H9 (cell line): ENCODE measurements at regions not wholly inside any gene's neighbourhood (a gene's known extent, or its start where the extent isn't known, plus 50 kb on each side); places are given as distances from the start of the nearest gene placed in this dataset.

Source experiments
- DNase-seq: peaks from one replicate; pipeline ENCODE4 v3.0.0-alpha.2; 2017
- H2AFZ ChIP-seq: one replicate; pipeline ENCODE4 v1.6.1; 2013; ENCODE audit warnings: mild to moderate bottlenecking, low read length, control low read depth, moderate library complexity
- H2AK5ac ChIP-seq: 2 replicates; pipeline ENCODE4 v1.6.1; 2013; ENCODE audit warnings: low read length, control low read depth, mixed read lengths; ENCODE audit not compliant: insufficient read length
- H2BK120ac ChIP-seq: one replicate; pipeline ENCODE4 v1.6.1; 2013; ENCODE audit warnings: low read depth, mild to moderate bottlenecking, low read length, control low read depth, inconsistent platforms; ENCODE audit not compliant: poor library complexity, severe bottlenecking
- H2BK12ac ChIP-seq: 2 replicates; pipeline ENCODE4 v1.6.1; 2013; ENCODE audit warnings: low read length, control low read depth, mixed read lengths, low read depth; ENCODE audit not compliant: insufficient read length
- H2BK15ac ChIP-seq: 2 replicates; pipeline ENCODE4 v1.6.1; 2013; ENCODE audit warnings: low read depth, low read length, control low read depth
- H2BK20ac ChIP-seq: one replicate; pipeline ENCODE4 v1.6.1; 2013; ENCODE audit warnings: low read depth, mild to moderate bottlenecking, low read length, control low read depth, inconsistent platforms; ENCODE audit not compliant: poor library complexity, severe bottlenecking
- H2BK5ac ChIP-seq: 2 replicates; pipeline ENCODE4 v1.6.1; 2013; ENCODE audit warnings: low read length, control low read depth, mixed read lengths; ENCODE audit not compliant: insufficient read length
- H3K14ac ChIP-seq: 2 replicates; pipeline ENCODE4 v1.6.1; 2013; ENCODE audit warnings: low read length, control low read depth; ENCODE audit not compliant: insufficient read depth
- H3K18ac ChIP-seq: 2 replicates; pipeline ENCODE4 v1.6.1; 2013; ENCODE audit warnings: low read depth, mild to moderate bottlenecking, mixed read lengths, low read length, control low read depth; ENCODE audit not compliant: insufficient read length
- H3K23ac ChIP-seq: 2 replicates; pipeline ENCODE4 v1.6.1; 2013; ENCODE audit warnings: low read length, control low read depth, mixed read lengths, low read depth; ENCODE audit not compliant: insufficient read length
- H3K23me2 ChIP-seq: 2 replicates; pipeline ENCODE4 v1.6.1; 2013; ENCODE audit warnings: low read depth, mild to moderate bottlenecking, mixed read lengths, low read length, control low read depth; ENCODE audit not compliant: insufficient read length, poor library complexity, severe bottlenecking
- H3K27ac ChIP-seq: 2 replicates; pipeline ENCODE4 v1.5.1; 2013; ENCODE audit warnings: low read length, control low read depth, mixed read lengths, low read depth; ENCODE audit not compliant: insufficient read length
- H3K27me3 ChIP-seq: 2 replicates; pipeline ENCODE4 v1.6.1; 2013; ENCODE audit warnings: low read length, control low read depth, inconsistent platforms; ENCODE audit not compliant: insufficient read depth
- H3K4ac ChIP-seq: 2 replicates; pipeline ENCODE4 v1.6.1; 2013; ENCODE audit warnings: low read depth, mild to moderate bottlenecking, control low read depth, inconsistent platforms, low read length, moderate library complexity
- H3K4me1 ChIP-seq: 2 replicates; pipeline ENCODE4 v1.6.1; 2013; ENCODE audit warnings: low read length, control low read depth, inconsistent platforms; ENCODE audit not compliant: insufficient read depth
- H3K4me2 ChIP-seq: 2 replicates; pipeline ENCODE4 v1.6.1; 2013; ENCODE audit warnings: low read length, control low read depth, mixed read lengths; ENCODE audit not compliant: insufficient read length, insufficient read depth
- H3K56ac ChIP-seq: 2 replicates; pipeline ENCODE4 v1.6.1; 2013; ENCODE audit warnings: low read depth, mild to moderate bottlenecking, mixed read lengths, low read length, control low read depth; ENCODE audit not compliant: insufficient read length
- H3K79me1 ChIP-seq: 2 replicates; pipeline ENCODE4 v1.6.1; 2013; ENCODE audit warnings: low read depth, mild to moderate bottlenecking, moderate library complexity, low read length, control low read depth, inconsistent platforms; ENCODE audit not compliant: insufficient read depth, poor library complexity, severe bottlenecking
- H3K79me2 ChIP-seq: 2 replicates; pipeline ENCODE4 v1.6.1; 2013; ENCODE audit warnings: low read length, control low read depth, inconsistent platforms; ENCODE audit not compliant: insufficient read depth
- H3K9ac ChIP-seq: 2 replicates; pipeline ENCODE4 v1.6.1; 2013; ENCODE audit warnings: low read length, control low read depth, mixed read lengths; ENCODE audit not compliant: insufficient read length; ENCODE audit errors: extremely low read depth
- H3K9me3 ChIP-seq: one replicate; pipeline ENCODE4 v1.6.1; 2013; ENCODE audit warnings: low read depth, low read length, inconsistent platforms; ENCODE audit not compliant: control insufficient read depth
- H3T11ph ChIP-seq: one replicate; pipeline ENCODE4 v1.6.1; 2013; ENCODE audit warnings: mild to moderate bottlenecking, low read length, control low read depth, inconsistent platforms
- H4K20me1 ChIP-seq: one replicate; pipeline ENCODE4 v1.6.1; 2013; ENCODE audit not compliant: control insufficient read depth, insufficient read length, insufficient read depth
- H4K5ac ChIP-seq: 2 replicates; pipeline ENCODE4 v1.6.1; 2013; ENCODE audit warnings: low read depth, mild to moderate bottlenecking, mixed read lengths, low read length, control low read depth; ENCODE audit not compliant: insufficient read length
- H4K8ac ChIP-seq: replicated peaks from 2 replicates; pipeline ENCODE4 v1.6.1; 2013; ENCODE audit warnings: low read length, control low read depth, mixed read lengths, low read depth; ENCODE audit not compliant: insufficient read length
- H4K91ac ChIP-seq: 2 replicates; pipeline ENCODE4 v1.6.1; 2013; ENCODE audit warnings: low read depth, mild to moderate bottlenecking, moderate library complexity, mixed read lengths, low read length, control low read depth; ENCODE audit not compliant: insufficient read length
- H3K27ac Mint-ChIP-seq, 3 experiments: 2 replicates in 2 of 3; 3 replicates in 1 of 3; pipeline ENCODE4 v1.8.0; 2020 to 2021; ENCODE audit warnings: mixed read lengths in 3 of 3, mild to moderate bottlenecking in 1 of 3, moderate library complexity in 1 of 3
- H3K27me3 Mint-ChIP-seq: 2 replicates; pipeline ENCODE4 v1.8.0; 2021; ENCODE audit warnings: low read depth, mild to moderate bottlenecking, moderate library complexity, mixed read lengths
- H3K36me3 Mint-ChIP-seq, 3 experiments: 2 replicates in 2 of 3; 3 replicates in 1 of 3; pipeline ENCODE4 v1.8.0; 2020 to 2021; ENCODE audit warnings: low read depth in 3 of 3, mixed read lengths in 3 of 3; ENCODE audit not compliant: insufficient read depth in 1 of 3
- H3K4me1 Mint-ChIP-seq, 2 experiments: 2 replicates each; pipeline ENCODE4 v1.8.0; 2020; ENCODE audit warnings: mixed read lengths in 2 of 2
- H3K4me3 Mint-ChIP-seq, 2 experiments: 2 replicates in 1 of 2; 3 replicates in 1 of 2; pipeline ENCODE4 v1.8.0; 2020 to 2021; ENCODE audit warnings: mild to moderate bottlenecking in 2 of 2, mixed read lengths in 2 of 2, moderate library complexity in 1 of 2
- H3K9me3 Mint-ChIP-seq, 2 experiments: 2 replicates in 1 of 2; 3 replicates in 1 of 2; pipeline ENCODE4 v1.8.0; 2020; ENCODE audit warnings: mild to moderate bottlenecking in 2 of 2, mixed read lengths in 2 of 2, moderate library complexity in 1 of 2
- CTCF ChIP-seq: fragments of 200-600 bp; sonication (generic); conservative IDR thresholded peaks from 3 replicates; pipeline ENCODE4 v1.8.0; 2021; ENCODE audit warnings: antibody characterized with exemption, mild to moderate bottlenecking
- WGBS: extraction: QIAGEN DNeasy Blood & Tissue Kit; methylation state at CpG from one replicate; pipeline ENCODE4 v1.1.7; 2013; ENCODE audit warnings: missing lambda C conversion rate, low lambda C conversion rate, mixed read lengths; ENCODE audit not compliant: insufficient read length; ENCODE audit errors: extremely low coverage; 5-methylcytosine and 5-hydroxymethylcytosine counted together

- Histone ChIP-seq H3K18ac (no peak overlapping the region), H4K5ac (no peak overlapping the region), H3K23me2 (no peaks in the 10 kb centered on the region), H3T11ph (no peak overlapping the region), H3K27me3 (no peaks in the 10 kb centered on the region), H3K9ac (no peak overlapping the region), H2BK20ac (no peak overlapping the region), H3K79me1 (no peaks in the 10 kb centered on the region), H3K9me3 (no peaks in the 10 kb centered on the region), H3K56ac (no peak overlapping the region), H3K23ac (no peak overlapping the region), H2AFZ (no peak overlapping the region), H4K8ac (no peak overlapping the region), H3K4ac (no peak overlapping the region), H2BK15ac (no peak overlapping the region), H3K27ac (no peak overlapping the region), H2BK12ac (no peak overlapping the region), H4K20me1 (no peaks in the 10 kb centered on the region), H3K4me2 (no peak overlapping the region), H2BK120ac (no peak overlapping the region), H3K4me1 (no peaks in the 10 kb centered on the region), H4K91ac (no peak overlapping the region), H3K14ac (no peak overlapping the region), H3K79me2 (no peaks in the 10 kb centered on the region), H2AK5ac (no peak overlapping the region), H2BK5ac (no peak overlapping the region)
- no peak overlapping the region for H3K4me3 Mint-ChIP-seq
- no peak overlapping the region for H3K27ac Mint-ChIP-seq
- no peaks in the 10 kb centered on the region; the same call in 1 of the 2 replicates for H3K27me3 Mint-ChIP-seq
- no peaks in the 10 kb centered on the region for H3K36me3 Mint-ChIP-seq
- no peak for DNase-seq
- TF ChIP-seq CTCF: no peak
- H3K9me3 Mint-ChIP-seq: no peaks in the 10 kb centered on the region
- WGBS: no CpG with 5 or more reads among the region's 4 CpGs
- 0 out of 4 replicates have a peak, but pooled peaks cover 0 to 3% of the 10 kb centered on the region in 2 experiments for H3K4me1 Mint-ChIP-seq
Measured at GRCh38 chr6:156634048-156634447, 143.1 kb upstream of the ARID1B start.
